H1 (cell line): ENCODE measurements at regions not wholly inside any gene's neighbourhood (a gene's known extent, or its start where the extent isn't known, plus 50 kb on each side); places are given as distances from the start of the nearest gene placed in this dataset.

ENCODE experiments used
- CHD7 ChIP-seq: fragments of 300-600 bp; sonication (generic); IDR thresholded peaks from 2 replicates; pipeline ENCODE4 v1.7.1; 2012; ENCODE audit warnings: low read length, moderate library complexity, mild to moderate bottlenecking, inconsistent platforms; ENCODE audit not compliant: insufficient replicate concordance
- JUND ChIP-seq: IDR thresholded peaks from 2 replicates; pipeline ENCODE4 v1.6.1; 2011; ENCODE audit warnings: mild to moderate bottlenecking, improper control_type of control experiment, low read length
- KDM4A ChIP-seq: IDR thresholded peaks from one replicate; pipeline ENCODE4 v1.7.1; 2012; ENCODE audit warnings: low read depth, mild to moderate bottlenecking, moderate library complexity, low read length, inconsistent platforms; ENCODE audit not compliant: severe bottlenecking
- KDM5A ChIP-seq: fragments of 200-600 bp; IDR thresholded peaks from 2 replicates; pipeline ENCODE4 v1.7.1; 2012; ENCODE audit warnings: mild to moderate bottlenecking, low read length, inconsistent platforms, mixed read lengths
- MAFK ChIP-seq: IDR thresholded peaks from 2 replicates; pipeline ENCODE4 v1.6.1; 2012; ENCODE audit warnings: low read depth, mild to moderate bottlenecking, improper control_type of control experiment, low read length
- POLR2A ChIP-seq, 2 experiments: IDR thresholded peaks; 1 replicate in 1 of 2; 2 replicates in 1 of 2; pipeline ENCODE4 v1.6.1; 2011; ENCODE audit warnings: low read depth in 2 of 2, low read length in 2 of 2, mild to moderate bottlenecking in 2 of 2; ENCODE audit errors: control extremely low read depth in 1 of 2
- POLR2AphosphoS5 ChIP-seq: IDR thresholded peaks from 2 replicates; pipeline ENCODE4 v1.6.1; 2011; ENCODE audit warnings: low read depth, low read length
- RFX5 ChIP-seq: IDR thresholded peaks from 2 replicates; pipeline ENCODE4 v1.6.1; 2011; ENCODE audit warnings: low read depth, low read length, improper control_type of control experiment, borderline replicate concordance
- RXRA ChIP-seq: IDR thresholded peaks from 2 replicates; pipeline ENCODE4 v1.6.1; 2011; ENCODE audit warnings: low read depth, mild to moderate bottlenecking, low read length, moderate library complexity; ENCODE audit not compliant: insufficient read depth
- SAP30 ChIP-seq: fragments of 300-600 bp; sonication (generic); IDR thresholded peaks from 2 replicates; pipeline ENCODE4 v1.7.1; 2012; ENCODE audit warnings: low read length, moderate library complexity, mild to moderate bottlenecking, inconsistent platforms; ENCODE audit not compliant: insufficient read depth, insufficient replicate concordance
- TAF7 ChIP-seq: optimal IDR thresholded peaks from 2 replicates; pipeline ENCODE3; 2011; ENCODE audit warnings: low read depth, mild to moderate bottlenecking, inconsistent platforms, low read length, moderate library complexity, borderline replicate concordance
- USF2 ChIP-seq: IDR thresholded peaks from 2 replicates; pipeline ENCODE4 v1.6.1; 2011; ENCODE audit warnings: low read length, improper control_type of control experiment

- TF ChIP-seq CHD7 (no peak), JUND (no peak), RXRA (no peak), TAF7 (no peak), RFX5 (no peak), MAFK (no peak), KDM5A (no peak), USF2 (no peak), POLR2AphosphoS5 (no peak), KDM4A (no peak), POLR2A (IDR thresholded peaks at IDR 0.05; ENCODE audit: control extremely low read depth in 1 of 2, low read depth in 2 of 2, low read length in 2 of 2) (no peak), SAP30 (no peak)
These were observed 63.0 kb upstream of the ATP5PO start (continued) for GRCh38 chr21:33978585-33978984.
